GM12891 (cell line): ENCODE measurements at regions not wholly inside any gene's neighbourhood (a gene's known extent, or its start where the extent isn't known, plus 50 kb on each side); places are given as distances from the start of the nearest gene placed in this dataset.

Source experiments
- POLR2A ChIP-seq: IDR thresholded peaks from 2 replicates; pipeline ENCODE4 v1.6.1; 2011; ENCODE audit warnings: low read depth, low read length, control low read depth
- POLR2AphosphoS5 ChIP-seq: IDR thresholded peaks from 2 replicates; pipeline ENCODE4 v1.6.1; 2011; ENCODE audit warnings: low read depth, low read length, control low read depth
- TAF1 ChIP-seq: IDR thresholded peaks from 2 replicates; pipeline ENCODE4 v1.6.1; 2011; ENCODE audit warnings: low read depth, low read length, control low read depth

DNA sequence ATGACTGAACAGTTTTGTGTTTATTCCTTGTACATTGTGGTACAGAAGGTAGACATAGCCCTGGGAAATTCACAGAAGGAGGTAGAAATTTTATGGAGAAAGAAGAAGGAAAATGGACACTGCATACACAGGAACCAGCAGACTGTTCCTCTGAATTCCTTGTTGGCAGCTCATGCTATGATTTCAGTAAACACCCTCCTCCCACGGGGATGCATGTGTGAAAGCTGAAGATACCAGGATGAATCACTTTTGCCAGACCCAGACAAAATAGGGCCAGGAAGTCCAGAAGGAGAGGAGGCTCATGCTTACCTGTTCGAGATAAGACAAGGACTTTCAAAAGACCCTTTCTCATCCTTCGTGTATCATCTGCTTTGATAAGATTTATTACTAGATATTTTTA, 110.3 kb upstream of the GGTLC1 start:
- TF ChIP-seq POLR2A (no peak), TAF1 (no peak), POLR2AphosphoS5 (no peak)
